ENCODE measurements at regions not wholly inside any gene's neighbourhood (a gene's known extent, or its start where the extent isn't known, plus 50 kb on each side); places are given as distances from the start of the nearest gene placed in this dataset.

DNA sequence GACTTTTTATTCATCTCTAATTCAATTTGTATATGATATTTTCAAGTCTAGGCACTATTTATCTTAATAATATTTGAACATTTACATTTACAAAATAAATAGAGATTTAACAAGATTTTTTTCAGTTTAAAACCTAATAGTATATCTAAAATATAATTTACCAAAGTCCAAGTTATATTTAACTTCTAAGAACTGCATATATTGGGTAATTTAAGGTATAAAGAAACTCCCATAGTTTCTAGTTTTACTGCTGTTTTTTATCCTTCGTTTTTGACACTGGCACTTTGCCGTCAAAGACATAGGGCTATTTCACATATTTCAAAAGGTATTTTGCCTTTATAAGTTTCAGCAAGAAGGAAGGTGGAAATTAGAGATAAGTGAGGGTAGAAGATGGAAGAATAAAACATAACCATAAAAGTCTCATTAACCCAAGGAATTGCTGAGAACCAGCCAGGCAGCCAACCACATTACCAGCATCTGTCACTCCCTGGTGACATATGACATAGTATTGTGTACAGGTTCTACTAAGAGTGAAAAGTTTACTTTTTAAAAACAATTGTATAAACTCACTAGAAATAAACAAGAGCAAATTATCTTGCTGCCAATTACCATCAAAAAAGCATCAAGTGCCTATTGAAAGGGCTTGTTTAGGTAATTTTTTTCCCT lies 251.5 kb downstream of the NSUN3 start:
- 82% methylated on average over 2 of the region's 2 CpGs for WGBS
- H3K4me3 ChIP-seq (ENCODE audit: low read depth, low read length), result no peak overlapping the region
- DNase-seq (ENCODE audit: extremely low spot score), result no peak
- H3K27ac ChIP-seq (ENCODE audit: low read depth), result no peak overlapping the region
- no peaks in the 10 kb centered on the region for H3K36me3 ChIP-seq (ENCODE audit: insufficient read depth)
- no peaks in the 10 kb centered on the region for H3K4me1 ChIP-seq (ENCODE audit: insufficient read depth)

- WGBS, result 83% methylated on average over 1 of the region's 1 CpG
- no peak for DNase-seq (ENCODE audit: extremely low spot score)
- H3K4me1 ChIP-seq (ENCODE audit: insufficient read depth), result no peaks in the 10 kb centered on the region
- no peaks in the 10 kb centered on the region for H3K36me3 ChIP-seq (ENCODE audit: insufficient read depth)
- H3K4me3 ChIP-seq (ENCODE audit: low read depth, low read length), result no peak overlapping the region
- no peak overlapping the region for H3K27ac ChIP-seq (ENCODE audit: low read depth)
These were observed 254.2 kb downstream of the NSUN3 start for GRCh38 chr3:94317017-94317416.

DNA sequence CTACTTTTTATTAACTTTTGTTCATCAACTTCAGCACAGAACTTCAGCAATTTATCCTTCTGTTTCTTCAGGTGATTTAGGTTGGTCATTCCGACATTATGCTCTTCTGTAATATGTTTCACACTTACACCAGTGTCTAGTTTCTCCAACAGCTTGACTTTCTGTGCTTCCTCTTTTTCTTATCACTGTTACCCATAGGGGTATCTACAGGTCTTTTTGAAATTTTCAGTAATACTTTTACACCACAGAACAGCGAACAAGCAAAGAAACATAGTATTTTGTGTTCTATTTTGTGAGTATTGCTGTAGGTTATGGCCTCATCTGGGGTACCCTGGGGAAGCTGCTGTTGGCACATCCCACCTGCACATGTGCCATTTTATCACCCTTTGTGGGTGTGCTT lies 260.7 kb downstream of the NSUN3 start:
- H3K4me1 ChIP-seq (ENCODE audit: insufficient read depth), result no peaks in the 10 kb centered on the region
- DNase-seq (ENCODE audit: extremely low spot score), result no peak
- no peak overlapping the region for H3K27ac ChIP-seq (ENCODE audit: low read depth)
- H3K36me3 ChIP-seq (ENCODE audit: insufficient read depth), result no peaks in the 10 kb centered on the region
- no peak overlapping the region for H3K4me3 ChIP-seq (ENCODE audit: low read depth, low read length)
- 90% methylated on average over 2 of the region's 2 CpGs for WGBS

- no peak overlapping the region for H3K4me3 ChIP-seq (ENCODE audit: low read depth, low read length)
- 93% methylated on average over 1 of the region's 1 CpG for WGBS
- no peaks in the 10 kb centered on the region for H3K4me1 ChIP-seq (ENCODE audit: insufficient read depth)
- no peak for DNase-seq (ENCODE audit: extremely low spot score)
- no peak overlapping the region for H3K27ac ChIP-seq (ENCODE audit: low read depth)
- no peaks in the 10 kb centered on the region for H3K36me3 ChIP-seq (ENCODE audit: insufficient read depth)
These were observed 269.0 kb downstream of the NSUN3 start for GRCh38 chr3:94331831-94332230.

GRCh38 chr3:94336046-94336753 lies 273.3 kb downstream of the NSUN3 start:
- Histone ChIP-seq H3K4me1 (ENCODE audit: insufficient read depth) (no peaks in the 10 kb centered on the region), H3K4me3 (ENCODE audit: low read depth, low read length) (no peak overlapping the region), H3K36me3 (ENCODE audit: insufficient read depth) (no peaks in the 10 kb centered on the region), H3K27ac (ENCODE audit: low read depth) (no peak overlapping the region)
- DNase-seq (ENCODE audit: extremely low spot score), result no peak
- WGBS, result 45% methylated on average over 4 of the region's 4 CpGs

GRCh38 chr3:94345101-94345500 lies 282.2 kb downstream of the NSUN3 start:
- 96% methylated on average over 13 of the region's 13 CpGs for WGBS

GRCh38 chr3:94349310-94349878 lies 286.5 kb downstream of the NSUN3 start:
- Histone ChIP-seq H3K4me1 (ENCODE audit: insufficient read depth) (no peaks in the 10 kb centered on the region), H3K4me3 (ENCODE audit: low read depth, low read length) (no peak overlapping the region), H3K36me3 (ENCODE audit: insufficient read depth) (no peaks in the 10 kb centered on the region), H3K27ac (ENCODE audit: low read depth) (no peak overlapping the region)
- DNase-seq (ENCODE audit: extremely low spot score), result no peak
- 82% methylated on average over 4 of the region's 4 CpGs for WGBS

More at GRCh38 chr3:94345101-94345500, 282.2 kb downstream of the NSUN3 start:
- no peaks in the 10 kb centered on the region for H3K36me3 ChIP-seq (ENCODE audit: insufficient read depth)
- H3K27ac ChIP-seq (ENCODE audit: low read depth), result no peak overlapping the region
- DNase-seq (ENCODE audit: extremely low spot score), result no peak
- no peaks in the 10 kb centered on the region for H3K4me1 ChIP-seq (ENCODE audit: insufficient read depth)
- no peak overlapping the region for H3K4me3 ChIP-seq (ENCODE audit: low read depth, low read length)

DNA sequence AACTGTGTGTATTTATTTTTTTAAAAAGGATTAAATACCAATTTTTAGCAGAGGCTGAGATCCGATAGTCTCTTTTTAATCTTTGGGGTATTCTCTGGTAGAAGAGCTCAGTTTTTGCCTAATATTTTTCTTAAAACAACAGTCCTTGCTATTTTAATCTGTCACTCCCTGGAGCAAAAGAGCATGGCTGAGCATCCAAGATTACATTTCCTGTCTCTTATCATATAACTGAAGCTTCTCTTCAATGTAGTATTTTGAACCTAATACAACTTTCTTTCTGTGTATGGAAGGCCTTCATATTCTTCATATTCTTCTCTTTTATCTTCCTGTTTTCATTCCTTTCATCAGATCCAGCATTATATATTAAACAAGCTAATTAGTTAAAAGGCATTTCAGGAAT lies 293.7 kb downstream of the NSUN3 start:
- Histone ChIP-seq H3K4me1 (ENCODE audit: insufficient read depth) (no peaks in the 10 kb centered on the region), H3K4me3 (ENCODE audit: low read depth, low read length) (no peak overlapping the region), H3K27ac (ENCODE audit: low read depth) (no peak overlapping the region), H3K36me3 (ENCODE audit: insufficient read depth) (no peaks in the 10 kb centered on the region)
- DNase-seq (ENCODE audit: extremely low spot score), result no peak
- WGBS, result 90% methylated on average over 1 of the region's 1 CpG

GRCh38 chr3:94359996-94360395 lies 297.1 kb downstream of the NSUN3 start:
- no peak overlapping the region for H3K4me3 ChIP-seq (ENCODE audit: low read depth, low read length)
- no peak overlapping the region for H3K27ac ChIP-seq (ENCODE audit: low read depth)
- H3K36me3 ChIP-seq (ENCODE audit: insufficient read depth), result no peaks in the 10 kb centered on the region
- DNase-seq (ENCODE audit: extremely low spot score), result no peak
- H3K4me1 ChIP-seq (ENCODE audit: insufficient read depth), result no peaks in the 10 kb centered on the region
- WGBS, result 82% methylated on average over 2 of the region's 2 CpGs

DNA sequence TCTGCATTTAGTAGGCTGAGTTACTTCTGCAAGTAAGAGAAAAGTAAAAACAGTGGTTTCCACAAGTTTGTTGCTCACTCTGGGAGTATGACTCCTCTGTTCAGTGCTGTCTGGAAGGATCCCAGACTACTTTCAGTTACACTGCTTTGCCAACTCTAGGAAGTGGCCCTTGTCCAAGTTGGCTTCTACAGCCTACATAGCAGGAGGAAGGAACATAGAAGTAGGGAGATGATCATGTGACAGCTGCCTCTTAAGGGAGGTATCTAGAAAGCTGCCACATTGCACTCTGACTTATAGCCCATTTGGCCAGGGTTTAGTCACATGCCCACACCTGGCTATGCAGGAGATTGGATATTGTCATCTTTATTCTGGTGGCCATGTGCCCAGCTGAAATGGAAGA lies 298.1 kb downstream of the NSUN3 start:
- Histone ChIP-seq H3K4me3 (ENCODE audit: low read depth, low read length) (no peak overlapping the region), H3K4me1 (ENCODE audit: insufficient read depth) (no peaks in the 10 kb centered on the region), H3K27ac (ENCODE audit: low read depth) (no peak overlapping the region), H3K36me3 (ENCODE audit: insufficient read depth) (no peaks in the 10 kb centered on the region)
- DNase-seq (ENCODE audit: extremely low spot score), result no peak

DNA sequence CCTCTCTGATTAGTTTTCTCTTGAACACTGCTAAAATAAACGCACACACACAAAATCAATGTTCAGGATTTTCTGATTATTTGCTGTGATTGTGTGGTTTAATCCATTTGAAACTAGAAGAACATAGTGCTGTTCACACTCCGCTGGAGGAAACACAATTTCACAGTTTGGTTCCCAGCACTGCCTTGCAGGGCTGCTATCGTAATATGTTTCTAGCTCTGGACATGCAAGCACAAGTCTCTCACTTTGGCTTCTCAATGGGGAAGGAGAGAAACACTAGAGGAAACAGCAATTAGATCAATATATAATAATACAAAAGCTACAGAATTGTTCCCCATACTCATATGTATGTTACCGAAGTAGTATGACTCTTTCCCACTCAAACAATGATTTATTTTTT lies 299.5 kb downstream of the NSUN3 start:
- no peak overlapping the region for H3K4me3 ChIP-seq (ENCODE audit: low read depth, low read length)
- H3K4me1 ChIP-seq (ENCODE audit: insufficient read depth), result no peaks in the 10 kb centered on the region
- no peaks in the 10 kb centered on the region for H3K36me3 ChIP-seq (ENCODE audit: insufficient read depth)
- 70% methylated on average over 4 of the region's 4 CpGs for WGBS
- no peak for DNase-seq (ENCODE audit: extremely low spot score)
- no peak overlapping the region for H3K27ac ChIP-seq (ENCODE audit: low read depth)

DNA sequence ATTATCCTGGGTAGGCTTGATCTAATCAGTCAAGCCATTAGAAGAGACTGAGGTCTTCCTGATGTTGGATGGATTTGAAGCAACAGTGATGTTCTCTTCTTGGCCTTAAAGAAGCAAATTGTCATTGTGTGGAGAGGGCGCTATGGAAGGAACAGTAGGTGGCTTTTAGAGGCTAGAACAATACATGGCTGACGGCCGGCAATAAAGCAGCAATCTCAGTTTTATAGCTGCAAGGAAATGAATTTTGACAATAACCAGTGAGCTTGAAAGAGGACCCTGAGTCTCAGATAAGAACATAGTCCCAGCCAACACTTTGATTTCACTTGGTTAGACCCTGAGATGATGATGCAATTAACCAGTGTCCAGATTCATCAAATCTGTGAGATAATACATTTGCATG lies 302.1 kb downstream of the NSUN3 start:
- Histone ChIP-seq H3K4me3 (ENCODE audit: low read depth, low read length) (no peak overlapping the region), H3K4me1 (ENCODE audit: insufficient read depth) (no peaks in the 10 kb centered on the region), H3K27ac (ENCODE audit: low read depth) (no peak overlapping the region), H3K36me3 (ENCODE audit: insufficient read depth) (no peaks in the 10 kb centered on the region)
- 68% methylated on average over 3 of the region's 3 CpGs for WGBS
- DNase-seq (ENCODE audit: extremely low spot score), result no peak

- DNase-seq (ENCODE audit: extremely low spot score), result no peak
- H3K27ac ChIP-seq (ENCODE audit: low read depth), result no peak overlapping the region
- no peak overlapping the region for H3K4me3 ChIP-seq (ENCODE audit: low read depth, low read length)
- no peaks in the 10 kb centered on the region for H3K4me1 ChIP-seq (ENCODE audit: insufficient read depth)
- no peaks in the 10 kb centered on the region for H3K36me3 ChIP-seq (ENCODE audit: insufficient read depth)
These were observed 309.2 kb downstream of the NSUN3 start for GRCh38 chr3:94372026-94372425.

- Histone ChIP-seq H3K4me1 (ENCODE audit: insufficient read depth) (no peaks in the 10 kb centered on the region), H3K36me3 (ENCODE audit: insufficient read depth) (no peaks in the 10 kb centered on the region), H3K27ac (ENCODE audit: low read depth) (no peak overlapping the region), H3K4me3 (ENCODE audit: low read depth, low read length) (no peak overlapping the region)
- DNase-seq (ENCODE audit: extremely low spot score), result no peak
These were observed 310.6 kb downstream of the NSUN3 start for GRCh38 chr3:94373456-94373855.

Measured in urinary bladder (tissue), 3 donors.